GM13976 (cell line): ENCODE measurements at regions not wholly inside any gene's neighbourhood (a gene's known extent, or its start where the extent isn't known, plus 50 kb on each side); places are given as distances from the start of the nearest gene placed in this dataset.

Experiments used
- DNase-seq: peaks from one replicate; pipeline ENCODE4 v3.0.0; 2012; ENCODE audit warnings: low spot score
- in situ Hi-C: fragments of 300-500 bp; cut with MboI; formaldehyde crosslinking; loops from one replicate; pipeline ENCODE4 v1.12.0; 2022; ENCODE audit warnings: low sequenced_read_pairs, mixed read lengths, inconsistent platforms; ENCODE audit not compliant: unreplicated experiment
- TF ChIP-seq, protein P1 (sequence below): IDR thresholded peaks from 2 replicates; pipeline ENCODE4 v1.5.1; 2012; ENCODE audit warnings: borderline replicate concordance, mild to moderate bottlenecking; ENCODE audit not compliant: insufficient read depth; ENCODE audit errors: extremely low read depth, missing control alignments, control extremely low read depth

- TF ChIP-seq, protein P1, sequence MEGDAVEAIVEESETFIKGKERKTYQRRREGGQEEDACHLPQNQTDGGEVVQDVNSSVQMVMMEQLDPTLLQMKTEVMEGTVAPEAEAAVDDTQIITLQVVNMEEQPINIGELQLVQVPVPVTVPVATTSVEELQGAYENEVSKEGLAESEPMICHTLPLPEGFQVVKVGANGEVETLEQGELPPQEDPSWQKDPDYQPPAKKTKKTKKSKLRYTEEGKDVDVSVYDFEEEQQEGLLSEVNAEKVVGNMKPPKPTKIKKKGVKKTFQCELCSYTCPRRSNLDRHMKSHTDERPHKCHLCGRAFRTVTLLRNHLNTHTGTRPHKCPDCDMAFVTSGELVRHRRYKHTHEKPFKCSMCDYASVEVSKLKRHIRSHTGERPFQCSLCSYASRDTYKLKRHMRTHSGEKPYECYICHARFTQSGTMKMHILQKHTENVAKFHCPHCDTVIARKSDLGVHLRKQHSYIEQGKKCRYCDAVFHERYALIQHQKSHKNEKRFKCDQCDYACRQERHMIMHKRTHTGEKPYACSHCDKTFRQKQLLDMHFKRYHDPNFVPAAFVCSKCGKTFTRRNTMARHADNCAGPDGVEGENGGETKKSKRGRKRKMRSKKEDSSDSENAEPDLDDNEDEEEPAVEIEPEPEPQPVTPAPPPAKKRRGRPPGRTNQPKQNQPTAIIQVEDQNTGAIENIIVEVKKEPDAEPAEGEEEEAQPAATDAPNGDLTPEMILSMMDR: no peak
- no peak for DNase-seq
- in situ Hi-C loops: no loop called here
These were observed 346.8 kb upstream of the TCF4 start for GRCh38 chr18:55934821-55935220.

DNA sequence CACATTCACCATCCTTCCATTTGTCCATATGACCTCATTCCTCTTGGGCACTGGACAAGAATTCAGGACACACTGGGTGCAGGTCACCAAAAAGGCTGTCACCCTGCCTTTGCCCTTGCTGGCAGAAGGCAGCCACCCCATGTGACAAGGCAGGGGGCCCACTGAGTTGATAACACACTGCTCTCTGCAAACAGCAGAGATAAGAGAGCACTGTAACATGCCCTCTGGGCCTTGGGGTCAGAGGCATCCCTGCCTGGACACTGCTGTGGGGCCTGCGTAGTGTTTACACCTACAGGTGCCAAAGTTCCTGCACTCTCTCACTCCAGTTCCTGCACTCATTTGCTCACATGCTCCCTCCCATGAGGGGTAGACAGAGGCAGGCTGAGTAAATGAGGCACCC lies 344.7 kb upstream of the TCF4 start:
- in situ Hi-C loops: no loop called here
- DNase-seq: no peak
- TF ChIP-seq, protein P1: no peak

DNA sequence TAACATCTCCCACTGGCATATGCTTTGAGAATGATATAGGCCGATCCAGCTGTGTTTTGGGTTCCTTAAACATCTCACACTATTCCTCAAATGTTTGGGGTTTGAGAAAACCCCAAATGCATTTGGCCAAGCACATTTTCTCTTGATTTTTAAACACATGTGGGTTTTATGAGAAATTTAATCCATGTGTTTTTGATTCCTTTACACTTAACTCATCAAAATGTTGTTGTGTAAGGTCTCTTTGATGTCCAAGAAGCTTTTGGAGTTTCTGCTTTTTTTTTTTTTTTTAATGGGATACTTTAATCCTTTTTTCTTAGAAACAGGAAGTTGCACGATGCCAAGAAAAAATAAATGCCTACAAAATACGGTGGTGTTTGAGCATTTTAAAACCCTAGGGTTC lies 339.8 kb upstream of the TCF4 start:
- TF ChIP-seq, protein P1: no peak
- DNase-seq: no peak
- in situ Hi-C loops: no loop called here

DNA sequence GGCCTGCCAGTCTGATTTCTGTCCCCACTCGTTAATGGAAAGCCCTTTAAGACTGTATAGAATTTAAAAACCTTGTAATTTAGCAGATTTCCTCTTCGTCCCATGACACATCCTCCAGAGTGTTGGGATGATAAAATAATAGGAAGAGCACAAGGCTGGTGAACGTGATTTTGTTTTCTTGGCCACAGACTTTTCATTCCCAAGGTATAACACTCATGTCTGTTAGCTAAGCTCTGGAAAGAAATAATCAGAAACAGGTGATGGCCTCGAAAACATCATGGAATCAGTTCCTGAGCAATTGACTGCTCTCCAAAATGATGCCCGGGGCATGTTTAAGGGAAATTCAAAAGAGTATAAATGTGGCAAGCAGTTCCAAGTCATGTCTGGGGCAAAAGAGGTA lies 337.8 kb upstream of the TCF4 start:
- TF ChIP-seq, protein P1: no peak
- in situ Hi-C loops: no loop called here
- no peak for DNase-seq

DNA sequence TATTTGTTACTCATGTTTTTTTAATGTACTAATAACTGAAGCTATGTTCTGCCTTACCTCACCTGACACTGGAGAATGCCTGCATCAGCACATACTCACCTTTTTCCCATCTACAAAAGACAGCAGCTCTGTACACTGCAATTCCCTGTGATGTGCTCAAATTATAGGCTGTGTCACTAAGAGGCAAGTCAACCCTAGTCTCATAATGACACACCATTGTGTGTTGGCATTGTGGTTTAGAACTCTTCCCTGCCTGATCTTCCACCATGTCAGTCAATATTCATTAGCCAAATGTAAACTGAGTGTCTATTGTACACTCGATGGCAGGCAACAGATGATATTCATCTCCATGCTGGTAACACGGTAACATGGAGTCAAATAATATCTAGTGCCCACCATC lies 332.1 kb upstream of the TCF4 start:
- in situ Hi-C loops: no loop called here
- TF ChIP-seq, protein P1: no peak
- DNase-seq: no peak

GRCh38 chr18:55918444-55918843 lies 330.5 kb upstream of the TCF4 start:
- TF ChIP-seq, protein P1: no peak

GRCh38 chr18:55912919-55913318 lies 324.9 kb upstream of the TCF4 start:
- in situ Hi-C loops: no loop called here
- TF ChIP-seq, protein P1: no peak
- no peak for DNase-seq

More at GRCh38 chr18:55918444-55918843, 330.5 kb upstream of the TCF4 start:
- no peak for DNase-seq
- in situ Hi-C loops: no loop called here
